Calu3 (cell line): ENCODE measurements at regions not wholly inside any gene's neighbourhood (a gene's known extent, or its start where the extent isn't known, plus 50 kb on each side); places are given as distances from the start of the nearest gene placed in this dataset.
A peak's percentile ranks its signal among the peaks of the same experiment; 100 is the strongest.

Experiments used
- BruUV-seq: library from RNA; stranded (reverse); fragments of 400-500 nt; replicated peaks from 2 replicates; lab custom pipeline; 2021; lab: Mats Ljungman, UMichigan
- CTCF ChIA-PET: fragments of 300-600 bp; sonication (Branson Sonifier 250); formaldehyde crosslinking; loops from one replicate; lab custom pipeline; 2022; ENCODE audit warnings: antibody characterized with exemption; lab: Charles Lee
- DNase-seq: peaks from one replicate; pipeline ENCODE4 v3.0.0; 2022
- H3K27ac Mint-ChIP-seq: one replicate; pipeline ENCODE4 v1.8.0; 2022; ENCODE audit warnings: mixed read lengths; ENCODE audit not compliant: unreplicated experiment
- H3K27me3 Mint-ChIP-seq: one replicate; pipeline ENCODE4 v1.8.0; 2022; ENCODE audit warnings: mixed read lengths; ENCODE audit not compliant: unreplicated experiment
- H3K36me3 Mint-ChIP-seq: one replicate; pipeline ENCODE4 v1.8.0; 2022; ENCODE audit warnings: mild to moderate bottlenecking, moderate library complexity, mixed read lengths; ENCODE audit not compliant: insufficient read depth, unreplicated experiment
- H3K4me1 Mint-ChIP-seq: one replicate; pipeline ENCODE4 v1.8.0; 2022; ENCODE audit warnings: mild to moderate bottlenecking, low read depth, mixed read lengths; ENCODE audit not compliant: unreplicated experiment
- H3K4me3 Mint-ChIP-seq: one replicate; pipeline ENCODE4 v1.8.0; 2022; ENCODE audit warnings: mild to moderate bottlenecking, low read depth, moderate library complexity, mixed read lengths; ENCODE audit not compliant: unreplicated experiment
- H3K9me3 Mint-ChIP-seq: one replicate; pipeline ENCODE4 v1.8.0; 2022; ENCODE audit warnings: low read depth, mixed read lengths; ENCODE audit not compliant: unreplicated experiment
- intact Hi-C: fragments of 100-400 bp; cut with micrococcal nuclease; formaldehyde crosslinking; loops from one replicate; pipeline ENCODE4 v1.10.0; 2022; ENCODE audit not compliant: unreplicated experiment
- TF ChIP-seq, protein P1 (sequence below): fragments of 200-600 bp; IDR thresholded peaks from one replicate; pipeline ENCODE4 v1.8.0; 2022; ENCODE audit warnings: antibody characterized with exemption; ENCODE audit not compliant: unreplicated experiment

DNA sequence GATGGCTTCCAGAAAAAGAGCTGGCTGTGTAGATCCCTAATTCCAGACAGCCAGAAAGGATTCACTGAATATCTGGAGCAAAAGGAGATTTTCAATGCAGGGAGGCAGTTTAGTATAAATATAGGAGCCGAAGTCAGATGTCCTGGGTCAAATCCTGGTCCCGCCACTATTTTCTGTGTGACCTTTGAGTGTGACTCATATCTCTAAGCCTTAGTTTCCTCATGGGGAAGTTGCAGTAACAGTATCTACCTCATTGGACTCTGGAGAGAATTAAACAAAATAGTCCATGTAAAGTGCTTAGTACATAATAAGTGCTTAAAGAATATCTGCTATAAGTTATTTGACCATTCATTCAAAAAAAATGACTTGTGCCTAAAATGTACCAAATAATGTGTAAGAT, 52.1 kb upstream of the ITGA6 start:
- peak overlapping the region; percentile 50 for H3K4me3 Mint-ChIP-seq

DNA sequence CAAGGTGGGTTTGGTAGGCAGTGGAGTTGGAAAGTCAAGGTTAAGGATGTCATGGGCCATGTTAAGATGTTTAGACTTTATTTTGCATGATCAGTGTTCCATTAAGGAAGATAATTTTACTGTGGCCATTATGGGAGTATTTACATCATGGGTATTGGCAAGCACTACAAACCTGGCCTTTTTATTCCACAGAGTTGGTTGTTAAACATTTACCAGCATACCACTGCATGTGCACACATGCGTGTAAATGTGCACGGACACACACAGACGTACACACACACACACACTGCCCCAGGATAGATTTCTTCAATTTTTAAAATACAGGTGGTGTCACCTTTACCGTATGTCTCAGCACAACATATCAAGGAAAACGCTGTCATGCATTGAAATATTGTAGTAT, 51.4 kb upstream of the ITGA6 start:
- intact Hi-C loops, result no loop called here
- Mint-ChIP-seq H3K9me3 (no peaks in the 10 kb centered on the region), H3K27ac (peak overlapping the region; percentile 85), H3K36me3 (peaks cover 7% of the 10 kb centered on the region), H3K4me1 (peaks cover 45% of the 10 kb centered on the region), H3K27me3 (no peaks in the 10 kb centered on the region), H3K4me3 (no peak overlapping the region)
- BruUV-seq, result no TSS peak
- CTCF ChIA-PET, result interaction anchor here (0.5 kb wide), 1 partner anchor 298 kb away, joined by 3 read pairs; no protein-coding TSS in a partner anchor
- TF ChIP-seq, protein P1, sequence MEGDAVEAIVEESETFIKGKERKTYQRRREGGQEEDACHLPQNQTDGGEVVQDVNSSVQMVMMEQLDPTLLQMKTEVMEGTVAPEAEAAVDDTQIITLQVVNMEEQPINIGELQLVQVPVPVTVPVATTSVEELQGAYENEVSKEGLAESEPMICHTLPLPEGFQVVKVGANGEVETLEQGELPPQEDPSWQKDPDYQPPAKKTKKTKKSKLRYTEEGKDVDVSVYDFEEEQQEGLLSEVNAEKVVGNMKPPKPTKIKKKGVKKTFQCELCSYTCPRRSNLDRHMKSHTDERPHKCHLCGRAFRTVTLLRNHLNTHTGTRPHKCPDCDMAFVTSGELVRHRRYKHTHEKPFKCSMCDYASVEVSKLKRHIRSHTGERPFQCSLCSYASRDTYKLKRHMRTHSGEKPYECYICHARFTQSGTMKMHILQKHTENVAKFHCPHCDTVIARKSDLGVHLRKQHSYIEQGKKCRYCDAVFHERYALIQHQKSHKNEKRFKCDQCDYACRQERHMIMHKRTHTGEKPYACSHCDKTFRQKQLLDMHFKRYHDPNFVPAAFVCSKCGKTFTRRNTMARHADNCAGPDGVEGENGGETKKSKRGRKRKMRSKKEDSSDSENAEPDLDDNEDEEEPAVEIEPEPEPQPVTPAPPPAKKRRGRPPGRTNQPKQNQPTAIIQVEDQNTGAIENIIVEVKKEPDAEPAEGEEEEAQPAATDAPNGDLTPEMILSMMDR, result no peak
- no peak for DNase-seq

More for the DNA sequence above, 52.1 kb upstream of the ITGA6 start:
- BruUV-seq, result no TSS peak
- Mint-ChIP-seq H3K36me3 (peaks cover 7% of the 10 kb centered on the region), H3K4me1 (peaks cover 50% of the 10 kb centered on the region), H3K27ac (peak overlapping the region; percentile 85), H3K27me3 (no peaks in the 10 kb centered on the region), H3K9me3 (no peaks in the 10 kb centered on the region)
- DNase-seq, result peak; percentile 9
- TF ChIP-seq, protein P1, result no peak
- CTCF ChIA-PET, result interaction anchor here (0.7 kb wide), 1 partner anchor 106 kb away, joined by 3 read pairs; no protein-coding TSS in a partner anchor
- intact Hi-C loops, result no loop called here

DNA sequence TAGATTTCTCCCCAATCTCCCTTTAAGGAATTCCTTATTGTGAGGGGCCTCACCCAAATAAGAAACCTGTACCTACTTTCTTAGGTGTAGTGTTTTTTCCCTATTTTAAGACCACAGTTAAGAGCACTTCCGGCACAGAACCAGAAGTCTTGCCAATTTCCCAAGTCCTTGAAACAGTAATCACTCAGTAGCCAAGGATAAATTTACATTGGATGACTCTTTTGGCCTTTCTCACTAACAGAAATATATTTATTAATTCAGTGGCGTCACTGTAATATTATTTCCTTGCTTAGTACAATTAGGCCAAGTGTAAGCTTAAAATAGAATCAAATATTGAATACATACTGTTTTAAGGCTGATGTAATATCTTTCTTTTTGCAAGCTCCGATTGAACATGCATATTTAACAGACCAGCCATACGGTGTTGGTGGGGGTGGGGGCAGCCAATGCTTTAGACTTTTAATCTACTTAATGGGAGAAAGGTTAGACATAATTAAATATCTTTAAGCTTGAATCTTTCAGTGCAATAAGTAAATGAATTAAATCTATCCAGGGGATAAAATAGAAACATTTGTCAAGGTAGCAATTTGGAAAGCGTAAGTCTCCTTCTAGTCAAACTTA, 50.8 kb upstream of the ITGA6 start:
- H3K27ac Mint-ChIP-seq, result peak overlapping the region; percentile 85
- H3K36me3 Mint-ChIP-seq, result peaks cover 7% of the 10 kb centered on the region
- CTCF ChIA-PET, result interaction anchor here (0.5 kb wide), 1 partner anchor 299 kb away, joined by 3 read pairs; no protein-coding TSS in a partner anchor
- no peaks in the 10 kb centered on the region for H3K27me3 Mint-ChIP-seq
- intact Hi-C loops, result no loop called here
- H3K9me3 Mint-ChIP-seq, result no peaks in the 10 kb centered on the region
- peaks cover 39% of the 10 kb centered on the region for H3K4me1 Mint-ChIP-seq
- TF ChIP-seq, protein P1, result no peak
- BruUV-seq, result no TSS peak
- no peak for DNase-seq
- H3K4me3 Mint-ChIP-seq, result no peak overlapping the region

DNA sequence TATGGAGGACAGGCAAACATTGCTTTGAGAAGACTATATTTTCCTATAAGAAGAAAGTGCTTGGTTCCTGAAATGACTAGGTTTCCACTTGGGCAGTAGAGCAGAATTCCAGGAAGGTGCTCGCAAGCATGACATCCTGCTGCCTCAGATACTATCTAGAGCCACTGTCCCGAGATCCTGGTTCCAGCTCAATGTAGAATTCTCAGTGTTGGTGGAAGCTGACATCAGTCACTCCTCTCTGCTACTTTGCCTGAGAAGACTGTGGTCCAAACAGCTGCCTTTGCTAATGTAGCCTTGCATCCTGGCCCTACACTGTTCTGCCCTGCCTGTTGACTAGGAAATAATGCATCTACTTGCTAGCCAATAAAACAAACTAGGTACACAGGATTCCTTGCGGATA, 50.0 kb upstream of the ITGA6 start:
- Mint-ChIP-seq H3K27ac (no peak overlapping the region), H3K4me3 (no peak overlapping the region), H3K36me3 (peaks cover 7% of the 10 kb centered on the region), H3K4me1 (peaks cover 38% of the 10 kb centered on the region), H3K27me3 (no peaks in the 10 kb centered on the region), H3K9me3 (no peaks in the 10 kb centered on the region)
- CTCF ChIA-PET, result no interaction called here
- DNase-seq, result no peak
- intact Hi-C loops, result no loop called here
- TF ChIP-seq, protein P1, result no peak
- BruUV-seq, result no TSS peak
